B cell (primary cell): ENCODE measurements at regions not wholly inside any gene's neighbourhood (a gene's known extent, or its start where the extent isn't known, plus 50 kb on each side); places are given as distances from the start of the nearest gene placed in this dataset.

Experiments used
- ATAC-seq: fragments of 200-7000 bp; cut with Tn5 transposase; one replicate; pipeline ENCODE4 v1.10.0; 2021; ENCODE audit warnings: low read depth, mild to moderate bottlenecking, moderate number of reproducible peaks, moderate library complexity
- CTCF ChIA-PET: fragments of 350-600 bp; sonication (Branson Sonifier 250); formaldehyde crosslinking; loops from one replicate; lab custom pipeline; 2021; ENCODE audit warnings: antibody characterized with exemption, inconsistent platforms; lab: Charles Lee
- POLR2A ChIA-PET: fragments of 350-600 bp; sonication (Branson Sonifier 250); formaldehyde crosslinking; loops from one replicate; lab custom pipeline; 2021; ENCODE audit warnings: antibody characterized with exemption; lab: Charles Lee
- DNase-seq: peaks from one replicate; pipeline ENCODE4 v3.0.0; 2013
- H2AFZ ChIP-seq: 2 replicates; pipeline ENCODE4 v1.6.1; 2012; ENCODE audit warnings: mild to moderate bottlenecking, low read depth, low read length; ENCODE audit not compliant: insufficient read depth, poor library complexity, severe bottlenecking
- H3K27ac ChIP-seq, 2 donors: 1 replicate in 1 of 2; 2 replicates in 1 of 2; pipeline ENCODE4 v1.5.1; 2012 to 2013; ENCODE audit warnings: low read length in 2 of 2, mild to moderate bottlenecking in 2 of 2, moderate library complexity in 1 of 2
- H3K27me3 ChIP-seq, 4 experiments: fragments of 200-600 bp in 1 of 4; sonication (generic) in 1 of 4; replicated peaks in 1 of 4; 1 replicate in 2 of 4; 2 replicates in 2 of 4; pipeline versions ENCODE4 v1.6.1 to v1.7.0; 2013 to 2016; ENCODE audit warnings: low read length in 3 of 4, mild to moderate bottlenecking in 2 of 4, mixed read lengths in 1 of 4, moderate library complexity in 1 of 4; ENCODE audit not compliant: insufficient read depth in 4 of 4, control insufficient read depth in 3 of 4; ENCODE audit errors: control extremely low read depth in 1 of 4
- H3K36me3 ChIP-seq, 2 experiments: replicated peaks in 1 of 2; 1 replicate in 1 of 2; 2 replicates in 1 of 2; pipeline versions ENCODE4 v1.6.1 to v1.7.1; 2013; ENCODE audit warnings: low read length in 1 of 2; ENCODE audit not compliant: insufficient read depth in 2 of 2, control insufficient read depth in 1 of 2; ENCODE audit errors: control extremely low read depth in 1 of 2, extremely low read depth in 1 of 2
- H3K4me1 ChIP-seq, 2 donors: fragments of 200-600 bp in 1 of 2; sonication (generic) in 1 of 2; 1 replicate in 1 of 2; 2 replicates in 1 of 2; pipeline versions ENCODE4 v1.5.1 to v1.6.1; 2013 to 2017; ENCODE audit warnings: low read length in 2 of 2; ENCODE audit not compliant: control insufficient read depth in 2 of 2, insufficient read depth in 2 of 2
- H3K4me2 ChIP-seq: replicated peaks from 2 replicates; pipeline ENCODE3; 2012; ENCODE audit warnings: mild to moderate bottlenecking, low read depth, low read length; ENCODE audit not compliant: poor library complexity, severe bottlenecking
- H3K4me3 ChIP-seq, 5 experiments: fragments of 200-600 bp in 1 of 5; sonication (generic) in 1 of 5; 1 replicate in 3 of 5; 2 replicates in 2 of 5; pipeline versions ENCODE4 v1.5.1 to v1.7.0; 2011 to 2016; ENCODE audit warnings: low read length in 4 of 5, mild to moderate bottlenecking in 4 of 5, low read depth in 2 of 5, control low read depth in 1 of 5, moderate library complexity in 1 of 5; ENCODE audit not compliant: insufficient read depth in 1 of 5; ENCODE audit errors: control extremely low read depth in 1 of 5, extremely low read depth in 1 of 5
- H3K79me2 ChIP-seq: fragments of 200-600 bp; sonication (generic); one replicate; pipeline ENCODE4 v1.6.0; 2016; ENCODE audit warnings: low read length; ENCODE audit not compliant: control insufficient read depth, insufficient read depth
- H3K9ac ChIP-seq: fragments of 200-600 bp; sonication (generic); 2 replicates; pipeline ENCODE4 v1.6.1; 2017; ENCODE audit warnings: mild to moderate bottlenecking, low read length, moderate library complexity
- H3K9me3 ChIP-seq, 3 donors: one replicate each; pipeline versions ENCODE4 v1.6.1 to v1.7.1; 2013; ENCODE audit warnings: low read length in 2 of 3; ENCODE audit not compliant: control insufficient read depth in 2 of 3, insufficient read depth in 1 of 3; ENCODE audit errors: control extremely low read depth in 1 of 3
- H4K20me1 ChIP-seq: 2 replicates; pipeline ENCODE4 v1.6.0; 2012; ENCODE audit warnings: mild to moderate bottlenecking, low read length; ENCODE audit not compliant: insufficient read depth, control insufficient read depth, poor library complexity, severe bottlenecking
- H3K27ac Mint-ChIP-seq: one replicate; pipeline ENCODE4 v1.8.0; 2021; ENCODE audit warnings: mixed read lengths
- H3K27me3 Mint-ChIP-seq: one replicate; pipeline ENCODE4 v1.8.0; 2021; ENCODE audit warnings: mixed read lengths
- H3K4me1 Mint-ChIP-seq: one replicate; pipeline ENCODE4 v1.8.0; 2021; ENCODE audit warnings: mixed read lengths
- H3K4me3 Mint-ChIP-seq: one replicate; pipeline ENCODE4 v1.8.0; 2021; ENCODE audit warnings: mixed read lengths
- H3K9me3 Mint-ChIP-seq: one replicate; pipeline ENCODE4 v1.8.0; 2022; ENCODE audit warnings: mixed read lengths; ENCODE audit not compliant: insufficient read depth
- CTCF ChIP-seq: fragments of 200-600 bp; IDR thresholded peaks from one replicate; pipeline ENCODE4 v1.8.0; 2022; ENCODE audit warnings: antibody characterized with exemption, mild to moderate bottlenecking
- EZH2 ChIP-seq: IDR thresholded peaks from 2 replicates; pipeline ENCODE4 v1.6.1; 2012; ENCODE audit warnings: borderline replicate concordance, low read depth, mild to moderate bottlenecking, moderate library complexity, low read length; ENCODE audit not compliant: insufficient read depth, poor library complexity, severe bottlenecking
- WGBS: methylation state at CpG from one replicate; pipeline ENCODE4 v1.1.5; 2013; ENCODE audit warnings: missing lambda C conversion rate; ENCODE audit not compliant: insufficient coverage; 5-methylcytosine and 5-hydroxymethylcytosine counted together
- intact Hi-C: fragments of 100-400 bp; cut with micrococcal nuclease; formaldehyde crosslinking; loops from one replicate; pipeline ENCODE4 v1.10.0; 2022

GRCh38 chr2:235325151-235325550 lies 168.7 kb upstream of the AGAP1 start:
- Histone ChIP-seq H3K27me3 (no peaks in the 10 kb centered on the region), H3K9ac (no peak overlapping the region), H3K9me3 (no peaks in the 10 kb centered on the region), H3K4me2 (no peak overlapping the region), H2AFZ (no peak overlapping the region), H3K27ac (no peak overlapping the region), H3K79me2 (no peaks in the 10 kb centered on the region), H3K4me3 (no peak overlapping the region), H3K36me3 (no peaks in the 10 kb centered on the region), H4K20me1 (no peaks in the 10 kb centered on the region), H3K4me1 (no peaks in the 10 kb centered on the region)
- no peak overlapping the region for H3K4me3 Mint-ChIP-seq
- no peak for DNase-seq
- CTCF ChIA-PET: no interaction called here
- peaks cover 13% of the 10 kb centered on the region for H3K27me3 Mint-ChIP-seq
- ATAC-seq: no peak
- intact Hi-C loops: no loop called here
- H3K4me1 Mint-ChIP-seq: no peaks in the 10 kb centered on the region
- no peak overlapping the region for H3K27ac Mint-ChIP-seq
- TF ChIP-seq EZH2: no peak
- no peak for TF ChIP-seq CTCF
- POLR2A ChIA-PET: no interaction called here
- no peaks in the 10 kb centered on the region for H3K9me3 Mint-ChIP-seq
- 63% methylated on average over 5 of the region's 6 CpGs for WGBS

DNA sequence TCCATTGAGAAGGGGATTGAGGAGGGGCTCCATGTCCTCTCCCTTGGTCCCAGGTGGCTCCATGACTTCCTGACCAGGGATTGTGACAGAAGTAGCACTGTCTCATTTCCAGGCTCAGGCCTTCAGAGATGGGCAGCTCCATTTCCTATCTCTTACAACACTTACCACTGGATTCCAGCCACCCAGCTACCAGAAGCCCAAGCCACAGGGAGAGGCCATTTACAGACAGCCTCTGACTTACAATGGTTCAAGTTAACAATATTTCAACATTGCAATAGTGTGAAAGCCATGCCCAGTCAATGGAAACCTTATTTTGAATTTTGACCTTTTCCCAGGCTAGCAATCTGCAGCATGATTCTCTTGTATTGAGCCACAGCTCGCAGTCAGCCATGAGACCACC lies 164.9 kb upstream of the AGAP1 start:
- Histone ChIP-seq H3K79me2 (no peaks in the 10 kb centered on the region), H4K20me1 (no peaks in the 10 kb centered on the region), H3K4me3 (no peak overlapping the region), H3K9me3 (peaks cover 0 to 6% (median 0%) of the 10 kb centered on the region in 3 donors), H3K27me3 (no peaks in the 10 kb centered on the region), H3K36me3 (no peaks in the 10 kb centered on the region), H3K4me2 (no peak overlapping the region), H3K4me1 (no peaks in the 10 kb centered on the region), H2AFZ (no peak overlapping the region), H3K9ac (no peak overlapping the region), H3K27ac (no peak overlapping the region)
- Mint-ChIP-seq H3K4me1 (no peaks in the 10 kb centered on the region), H3K27me3 (peaks cover 9% of the 10 kb centered on the region), H3K9me3 (no peaks in the 10 kb centered on the region), H3K4me3 (no peak overlapping the region), H3K27ac (no peak overlapping the region)
- ATAC-seq (no peak), DNase-seq (no peak)
- no peak for TF ChIP-seq EZH2
- no peak for TF ChIP-seq CTCF
- intact Hi-C loops: no loop called here
- ChIA-PET CTCF (no interaction called here), POLR2A (no interaction called here)
- WGBS: 67% methylated on average over 1 of the region's 1 CpG
